ENCODE measurements at regions not wholly inside any gene's neighbourhood (a gene's known extent, or its start where the extent isn't known, plus 50 kb on each side); places are given as distances from the start of the nearest gene placed in this dataset.

GRCh38 chr22:27480487-27480886 is 321.1 kb downstream of the MN1 start:
- TF ChIP-seq CTCF (IDR thresholded peaks at IDR 0.05 in 4 of 5, conservative IDR thresholded peaks at IDR 0.05 in 1 of 5) (no peak), POLR2A (IDR thresholded peaks at IDR 0.05) (no peak)

All from gastrocnemius medialis (tissue), 4 donors.